GM11168 (cell line): ENCODE measurements at regions not wholly inside any gene's neighbourhood (a gene's known extent, or its start where the extent isn't known, plus 50 kb on each side); places are given as distances from the start of the nearest gene placed in this dataset.
"Not testable (repeated sequence)": the region's sequence is repeated elsewhere in the genome, so short reads cannot be mapped to it uniquely, and the experiment has no call there.

Experiments
- in situ Hi-C: fragments of 300-500 bp; cut with MboI; formaldehyde crosslinking; loops from one replicate; pipeline ENCODE4 v1.12.0; 2022; ENCODE audit warnings: low sequenced_read_pairs; ENCODE audit not compliant: unreplicated experiment

DNA sequence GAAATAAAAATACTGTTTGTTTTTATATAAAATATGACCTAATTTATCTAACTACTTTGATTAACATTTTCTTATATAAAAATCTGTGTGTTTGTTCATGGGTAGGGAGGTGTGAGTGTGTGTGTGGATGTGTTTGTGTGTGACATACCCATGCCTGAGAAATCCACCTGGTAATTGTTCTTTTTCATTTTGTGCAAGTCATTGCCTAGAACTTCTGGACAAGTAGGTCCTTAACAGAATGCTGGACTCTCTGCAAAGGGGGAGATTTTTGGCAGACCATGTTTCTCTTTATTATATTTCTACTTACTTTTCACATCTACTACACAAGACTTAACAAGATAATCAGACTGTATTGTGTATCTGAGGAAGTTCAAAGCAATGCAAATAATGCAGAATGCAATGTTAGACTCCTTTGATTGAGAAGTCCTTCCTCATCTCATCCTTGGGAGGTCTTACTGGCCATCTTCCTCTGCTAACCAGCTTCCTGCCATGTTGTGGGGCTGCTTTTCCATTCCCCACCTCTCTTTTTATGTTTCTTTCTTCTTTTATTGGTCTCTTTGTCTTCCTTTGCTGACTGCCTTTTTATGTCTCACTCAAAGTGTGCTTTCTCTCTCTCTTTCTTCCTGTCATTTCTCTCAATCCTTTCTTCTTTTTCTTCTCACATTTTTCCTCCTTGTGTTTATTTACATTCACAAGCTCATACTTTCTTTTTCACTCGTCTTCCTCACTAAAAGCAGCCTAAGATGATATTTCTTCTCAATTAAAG lies 1017.0 kb upstream of the CNTN5 start:
- in situ Hi-C loops: no loop called here

DNA sequence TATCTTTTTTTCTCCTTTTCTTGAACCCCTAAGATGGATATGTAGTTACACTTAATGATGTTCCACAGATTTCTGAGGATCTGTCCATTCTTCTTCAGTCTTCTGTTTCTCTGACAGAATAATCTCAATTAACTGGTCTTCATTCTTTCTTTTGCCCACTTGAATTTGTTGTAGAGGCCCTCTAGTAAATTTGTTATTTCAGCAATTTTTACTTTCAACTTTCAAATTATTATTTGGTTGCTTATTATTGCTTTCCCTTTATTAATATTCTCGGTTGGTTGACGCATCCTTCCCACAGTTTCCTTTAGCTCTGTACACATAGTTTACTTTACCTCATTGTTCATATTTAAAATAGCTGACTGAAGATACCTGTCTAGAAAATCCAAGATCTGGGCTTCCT lies 1013.7 kb upstream of the CNTN5 start:
- in situ Hi-C loops: no loop called here

DNA sequence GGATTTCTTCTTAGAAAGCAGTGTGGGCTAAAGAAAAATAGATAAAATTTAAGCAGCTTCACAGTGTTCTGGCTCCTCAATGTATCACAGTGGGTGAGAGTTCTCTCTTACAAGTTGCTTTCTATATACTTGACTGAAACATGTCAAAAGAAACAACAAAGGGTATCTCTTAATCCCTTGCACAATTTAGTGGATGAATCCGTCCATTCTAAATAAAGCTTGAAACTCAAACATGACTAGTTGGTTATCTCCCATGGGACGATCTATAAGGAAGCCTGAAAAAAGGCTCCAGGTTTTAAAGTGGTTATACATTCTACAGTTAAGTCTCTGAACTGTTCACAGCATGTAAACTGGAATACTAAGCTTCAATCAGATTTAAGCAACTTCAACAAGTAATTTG lies 993.1 kb upstream of the CNTN5 start:
- in situ Hi-C loops: no loop called here

DNA sequence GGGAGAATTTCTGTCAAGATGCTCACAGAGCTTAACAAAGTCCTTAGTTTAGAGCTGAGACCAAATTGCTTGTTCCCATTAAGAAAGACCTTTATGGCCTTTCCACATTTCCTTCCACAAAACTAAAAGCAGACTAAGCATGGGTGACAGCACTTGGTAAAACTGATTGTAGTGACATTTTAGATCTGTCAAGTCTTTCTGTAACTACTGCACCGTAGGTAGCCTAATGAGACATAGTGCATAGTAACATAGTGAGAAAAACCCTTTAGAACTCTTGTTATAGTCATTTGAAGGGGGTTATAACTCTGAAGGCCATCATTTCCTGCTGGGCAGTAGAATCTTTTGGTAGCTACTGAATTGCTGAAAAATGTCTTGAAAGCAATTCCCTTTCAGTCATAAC lies 990.9 kb upstream of the CNTN5 start:
- in situ Hi-C loops: no loop called here

DNA sequence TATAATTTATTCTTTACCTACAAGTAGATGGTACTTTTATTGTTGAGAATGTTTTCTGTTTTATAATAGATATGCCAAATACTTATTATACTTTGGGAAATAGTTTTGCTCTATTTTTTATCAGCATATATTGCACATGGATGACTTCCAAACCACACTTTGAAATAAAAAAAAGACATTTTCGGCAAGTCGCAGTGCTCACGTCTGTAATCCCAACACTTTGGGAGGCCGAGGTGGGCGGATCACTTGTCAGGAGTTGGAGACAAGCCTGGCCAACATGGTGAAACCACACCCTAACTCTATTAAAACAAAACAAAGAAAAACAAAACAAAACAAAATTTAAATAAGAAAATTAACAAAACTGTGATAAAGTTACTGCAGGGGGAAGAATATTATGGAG lies 983.9 kb upstream of the CNTN5 start:
- in situ Hi-C loops: no loop called here

DNA sequence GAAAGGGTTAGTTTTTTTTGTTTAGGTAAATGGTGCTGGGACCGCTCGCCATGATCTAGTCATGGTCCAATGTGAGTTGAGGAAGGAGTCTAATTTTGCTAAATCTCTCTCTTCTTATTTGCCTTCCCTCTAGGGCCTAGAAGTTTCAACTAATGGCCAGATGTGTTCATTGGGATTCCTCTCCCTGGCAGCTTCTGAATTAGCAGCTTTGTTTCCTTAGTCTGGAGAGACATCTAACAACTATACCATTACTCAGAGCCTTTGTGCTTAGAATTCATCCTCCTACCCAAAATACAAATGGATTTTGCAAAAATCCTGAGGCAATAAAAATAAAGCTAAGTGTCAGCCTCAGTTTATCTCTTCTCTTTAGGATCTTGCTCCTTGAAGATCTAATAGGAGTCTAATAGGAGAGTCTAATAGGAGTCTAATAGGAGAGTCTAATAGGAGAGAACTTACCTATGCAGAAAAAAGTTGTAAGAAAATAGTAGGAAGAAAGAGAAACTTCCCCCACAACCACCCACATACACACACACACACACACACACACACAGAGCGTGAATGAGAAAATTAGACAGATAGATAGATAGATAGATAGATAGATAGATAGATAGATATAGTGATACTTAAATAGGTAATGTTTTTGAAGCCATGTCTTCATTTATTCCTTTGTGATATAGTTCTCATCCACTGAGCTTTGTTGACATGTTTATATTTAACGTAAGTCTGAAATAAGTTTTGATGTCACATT lies 980.5 kb upstream of the CNTN5 start:
- in situ Hi-C loops: no loop called here

DNA sequence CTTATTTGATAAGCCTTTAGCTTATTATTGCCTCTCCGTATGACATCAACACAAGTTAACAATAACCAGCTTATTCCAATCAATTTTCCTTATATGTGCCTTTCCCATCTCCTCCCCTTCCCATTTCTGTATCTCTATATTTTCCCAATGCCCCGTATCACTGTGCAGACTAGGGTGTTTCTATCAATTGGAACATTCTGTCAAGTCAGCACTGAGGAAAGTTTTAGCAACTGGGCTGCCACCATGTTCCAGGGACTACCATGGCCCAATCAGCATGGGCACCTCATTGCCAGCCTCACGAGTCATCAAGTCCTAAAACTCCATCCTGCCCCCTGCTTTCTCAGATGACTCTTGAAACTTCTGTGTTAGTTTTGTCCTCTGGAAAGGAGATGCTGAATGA lies 973.1 kb upstream of the CNTN5 start:
- in situ Hi-C loops: no loop called here

DNA sequence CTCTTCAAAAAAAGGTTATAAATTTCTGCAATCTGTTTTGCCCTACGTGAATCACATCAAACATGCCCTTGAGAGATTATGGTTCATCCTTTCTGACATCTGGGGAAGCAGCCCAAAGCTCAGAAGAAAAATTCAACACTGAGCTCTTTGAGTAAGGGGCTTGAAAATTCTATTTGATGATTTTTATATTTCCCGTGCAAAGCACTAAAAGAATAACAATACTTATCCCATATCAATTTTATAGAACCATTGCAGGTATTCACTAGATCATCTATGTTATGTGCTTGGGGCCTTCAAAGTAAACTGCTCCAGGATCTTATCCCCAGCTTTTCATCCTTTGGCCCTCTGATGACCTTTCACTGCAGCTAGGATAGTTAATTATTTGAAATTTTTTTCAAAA lies 966.9 kb upstream of the CNTN5 start:
- in situ Hi-C loops: no loop called here

DNA sequence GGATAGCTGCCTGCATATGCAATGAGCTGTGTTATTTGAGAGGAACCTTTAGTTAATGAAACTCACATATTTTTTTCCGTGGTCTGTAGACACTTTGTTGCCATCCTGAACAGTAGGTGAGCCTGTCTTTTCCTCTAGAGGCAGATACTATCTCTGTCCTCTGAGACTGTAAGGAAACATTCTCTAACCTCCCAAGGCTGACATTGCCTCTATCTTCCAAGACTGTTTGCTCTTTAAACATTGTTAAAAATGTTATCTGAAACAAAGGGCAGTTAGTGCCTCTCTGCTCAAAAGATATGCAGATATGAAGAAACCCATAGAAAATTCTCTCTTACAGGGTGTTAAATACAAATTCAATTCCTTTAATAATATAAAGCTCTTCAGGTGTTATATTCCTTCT lies 963.8 kb upstream of the CNTN5 start:
- in situ Hi-C loops: no loop called here

DNA sequence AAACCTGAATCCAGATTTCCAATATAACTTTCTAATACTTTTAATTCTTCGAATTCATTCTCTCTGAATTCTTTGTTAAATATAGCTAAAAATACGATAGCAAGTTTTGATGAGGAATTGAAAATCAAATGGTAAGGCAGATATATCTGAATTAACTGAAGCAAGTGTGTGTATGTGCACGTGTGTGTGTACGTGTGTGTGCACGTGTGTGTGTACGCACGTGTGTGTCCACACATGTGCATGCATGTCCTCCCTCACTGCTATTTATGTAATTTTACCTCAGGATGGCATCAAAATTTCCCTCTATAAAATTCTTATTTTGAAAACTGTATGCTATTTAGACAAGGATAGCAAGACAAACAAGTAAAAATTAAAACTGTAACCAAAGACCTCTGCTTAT lies 961.3 kb upstream of the CNTN5 start:
- in situ Hi-C loops: no loop called here

DNA sequence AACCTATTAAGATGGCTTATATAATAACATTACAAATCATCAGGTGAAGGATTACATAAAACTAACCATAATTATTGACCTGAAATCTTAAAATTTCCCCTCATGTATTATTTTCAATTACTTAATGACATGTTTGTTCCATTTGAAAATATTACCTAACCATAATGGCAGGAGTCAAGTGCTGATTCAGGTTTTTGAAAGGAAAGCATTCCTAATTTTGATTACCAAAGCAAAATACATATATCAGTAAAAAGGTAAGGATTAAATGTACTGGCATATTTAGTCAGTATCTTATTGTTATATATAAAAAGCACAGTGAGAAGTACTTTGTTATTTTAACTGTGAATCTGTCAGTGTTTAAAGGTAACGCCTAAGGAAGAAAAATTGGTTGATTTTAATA lies 960.0 kb upstream of the CNTN5 start:
- in situ Hi-C loops: no loop called here

DNA sequence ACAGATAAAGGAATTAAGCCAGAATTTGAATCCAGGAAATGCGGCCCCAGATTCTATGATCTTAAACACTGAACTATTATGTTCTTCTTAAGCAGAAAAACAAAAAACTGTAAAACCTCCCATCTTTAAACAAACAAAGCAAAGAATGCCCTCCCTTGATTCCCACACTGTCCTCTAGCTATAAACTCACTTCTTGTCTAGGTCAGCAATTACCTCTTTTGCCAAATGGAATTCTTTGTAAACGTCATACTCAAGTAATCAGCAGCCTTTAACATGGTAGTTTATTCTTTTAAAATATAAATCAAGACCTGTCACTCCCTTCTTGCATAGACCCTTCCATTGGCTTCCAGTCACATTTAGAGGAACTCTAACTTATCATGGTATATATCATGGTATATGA lies 958.9 kb upstream of the CNTN5 start:
- in situ Hi-C loops: no loop called here

DNA sequence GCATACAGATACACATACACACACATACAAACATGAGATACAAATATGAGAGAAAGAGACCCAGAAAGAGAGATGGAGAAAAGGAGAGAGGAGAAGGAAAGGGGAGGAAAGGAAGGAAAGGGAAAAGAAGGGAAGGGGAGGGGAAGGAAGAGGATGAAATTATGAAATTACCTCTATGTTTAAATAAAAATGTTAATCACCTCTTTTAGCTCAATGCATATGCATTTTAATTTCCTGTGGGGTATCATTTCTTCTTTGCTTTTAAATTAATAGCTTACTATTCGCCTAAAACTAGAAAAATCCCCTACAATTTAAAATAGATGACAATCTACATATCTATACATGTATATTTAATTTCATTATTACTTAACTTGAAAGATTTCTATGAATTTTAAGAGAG lies 958.0 kb upstream of the CNTN5 start:
- in situ Hi-C loops: no loop called here

DNA sequence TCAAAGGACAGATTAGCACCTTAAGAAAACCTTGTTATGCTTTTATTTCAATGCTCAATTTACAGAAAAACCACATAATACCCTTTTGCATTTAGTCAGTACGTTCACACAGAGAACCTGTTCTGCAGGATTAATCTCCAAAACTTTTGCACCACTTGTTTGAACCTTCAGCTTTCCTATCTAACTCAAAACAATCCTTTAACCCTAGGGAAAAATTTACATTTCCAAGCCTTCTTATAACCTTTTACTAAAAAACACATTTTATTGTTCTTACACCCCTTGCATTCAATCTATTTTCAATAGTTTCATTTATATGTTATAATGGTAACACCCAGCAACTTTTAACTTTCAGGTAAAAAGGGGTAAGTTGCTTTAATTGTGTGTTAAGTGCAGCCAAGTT lies 952.5 kb upstream of the CNTN5 start:
- in situ Hi-C loops: no loop called here

DNA sequence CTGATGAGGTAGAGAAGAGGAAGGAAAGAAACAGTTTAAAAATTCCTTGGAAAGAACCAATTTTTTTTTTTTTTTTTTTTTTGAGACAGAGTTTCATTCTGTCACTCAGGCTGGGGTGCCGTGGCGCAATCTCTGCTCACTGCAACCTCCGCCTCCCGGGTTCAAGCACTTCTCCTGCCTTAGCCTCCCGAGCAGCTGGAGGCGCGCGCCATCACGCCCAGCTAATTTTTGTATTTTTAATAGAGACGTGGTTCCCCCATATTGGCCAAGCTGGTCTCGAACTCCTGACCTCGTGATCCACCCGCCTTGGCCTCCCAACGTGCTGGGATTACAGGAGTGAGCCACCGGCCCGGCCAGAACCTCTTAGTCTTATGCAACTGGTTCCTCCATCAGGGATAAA lies 951.6 kb upstream of the CNTN5 start:
- in situ Hi-C loops: not testable (repeated sequence)

DNA sequence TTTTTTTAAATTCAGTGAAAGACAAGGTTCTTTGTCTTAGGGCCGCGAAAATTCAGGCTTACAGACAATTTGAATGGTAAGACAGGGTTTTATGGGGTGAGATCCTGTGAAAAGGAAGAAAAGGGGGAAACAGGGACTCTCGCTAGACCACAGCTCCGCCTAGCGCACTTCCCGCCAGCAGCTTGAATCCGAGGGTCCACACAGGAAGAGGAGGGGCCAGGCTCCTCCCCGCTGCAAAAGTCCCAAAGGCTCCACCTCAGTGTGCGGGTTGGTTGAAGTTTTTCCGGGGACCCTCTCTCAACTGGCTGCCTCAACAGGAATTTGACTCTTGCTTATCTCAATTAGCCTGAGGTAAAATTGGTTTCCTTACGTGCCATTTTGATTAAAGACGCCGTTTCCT lies 950.9 kb upstream of the CNTN5 start:
- in situ Hi-C loops: no loop called here

DNA sequence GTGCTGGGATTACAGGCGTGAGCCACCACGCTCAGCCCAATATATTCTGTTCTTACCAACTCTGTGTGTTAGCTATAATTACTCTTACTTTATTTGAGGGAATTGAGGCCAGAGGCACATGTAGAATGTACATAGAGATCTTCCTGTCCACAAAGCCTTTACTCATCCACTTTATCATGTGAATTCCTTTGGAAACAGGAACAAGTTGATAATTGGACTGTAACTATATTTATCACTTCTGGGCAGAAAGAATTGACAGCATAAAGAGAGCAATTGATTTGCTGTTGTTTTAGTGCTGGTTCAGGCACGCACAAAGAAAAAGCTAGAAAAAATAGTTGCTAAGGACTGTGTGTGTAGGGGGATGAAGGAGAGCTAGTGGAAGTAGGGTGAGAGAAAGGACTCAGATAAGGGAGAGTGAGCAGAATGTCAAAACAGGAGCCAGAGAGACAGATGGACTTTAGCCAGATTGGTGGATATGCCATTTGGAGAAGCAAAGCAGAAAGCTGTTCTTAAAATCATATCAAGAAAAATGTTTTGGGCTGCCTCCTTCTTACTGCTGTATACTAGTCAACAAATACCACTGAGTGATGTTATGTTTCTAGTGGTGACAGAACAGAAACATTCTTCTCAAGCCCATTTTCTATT lies 929.8 kb upstream of the CNTN5 start:
- in situ Hi-C loops: no loop called here

DNA sequence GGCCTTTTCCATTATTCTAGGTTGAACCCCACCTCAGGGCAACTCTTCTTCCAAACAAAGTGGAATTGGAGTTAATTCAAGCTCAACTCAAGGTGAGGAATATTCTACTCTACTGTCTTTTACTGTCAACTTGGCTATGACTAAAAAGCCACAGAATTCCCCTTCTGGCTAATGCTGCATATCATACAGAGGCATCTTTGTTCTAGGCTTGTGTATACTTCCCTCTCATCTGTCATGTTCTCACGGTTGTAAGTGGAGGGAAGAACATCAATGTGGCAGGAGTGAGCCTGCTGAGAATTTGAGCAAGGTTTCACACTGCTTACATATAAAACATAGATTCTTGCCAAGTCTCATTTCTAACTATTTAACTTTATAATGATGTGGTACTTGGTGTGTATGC lies 921.4 kb upstream of the CNTN5 start:
- in situ Hi-C loops: no loop called here

DNA sequence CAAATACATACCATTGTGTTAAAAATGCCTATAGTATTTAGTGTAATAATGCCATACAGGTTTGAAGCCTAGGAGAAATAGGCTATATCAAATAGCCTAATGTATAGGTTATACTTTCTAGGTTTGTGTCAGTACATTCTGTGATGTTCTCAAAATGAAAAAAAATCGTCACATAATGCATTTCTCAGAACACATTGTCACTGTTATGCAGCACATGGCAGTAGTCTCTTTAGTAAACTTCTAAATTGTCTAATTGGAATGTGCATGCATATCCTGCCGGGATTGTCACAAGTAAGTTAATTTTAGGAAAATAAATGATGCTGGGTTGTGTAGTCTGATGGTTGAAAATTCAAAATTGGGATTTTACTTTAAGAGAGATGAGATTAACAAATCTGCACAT lies 920.1 kb upstream of the CNTN5 start:
- in situ Hi-C loops: no loop called here

DNA sequence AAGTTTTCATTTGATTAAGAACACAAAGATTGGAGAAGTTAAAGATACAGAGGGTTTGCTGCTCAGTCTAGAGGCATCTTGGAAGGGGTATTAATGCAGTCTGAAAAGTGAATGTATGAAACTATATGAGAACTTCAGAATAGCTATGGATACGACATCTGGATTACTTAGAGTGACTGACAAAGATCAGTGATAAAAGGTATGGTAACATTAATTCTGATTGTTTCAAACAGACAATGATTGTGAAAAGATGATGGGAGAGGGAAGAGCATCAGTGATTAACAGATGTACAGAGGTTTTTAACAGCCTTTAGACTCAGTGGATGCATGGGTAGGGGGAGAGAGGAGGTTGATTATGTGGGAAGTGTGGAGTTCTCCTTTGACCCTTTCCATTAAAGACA lies 919.4 kb upstream of the CNTN5 start:
- in situ Hi-C loops: no loop called here

DNA sequence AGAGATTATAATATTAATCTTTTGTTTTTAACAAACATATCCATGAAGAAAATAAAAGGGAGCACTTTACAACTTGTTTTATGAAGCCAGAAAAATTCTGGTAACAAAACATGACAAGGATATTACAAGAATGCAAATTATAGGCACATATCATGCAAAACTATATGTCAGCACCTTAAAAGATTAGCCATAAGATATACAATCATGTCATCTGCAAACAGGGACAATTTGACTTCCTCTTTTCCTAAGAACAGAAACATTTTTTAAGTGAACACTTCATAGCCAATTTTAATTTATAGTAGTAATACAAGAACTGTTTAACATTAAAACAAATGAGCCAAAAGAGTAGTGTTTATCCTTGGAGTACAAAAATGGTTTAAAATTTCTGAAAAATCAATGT lies 916.5 kb upstream of the CNTN5 start:
- in situ Hi-C loops: no loop called here

DNA sequence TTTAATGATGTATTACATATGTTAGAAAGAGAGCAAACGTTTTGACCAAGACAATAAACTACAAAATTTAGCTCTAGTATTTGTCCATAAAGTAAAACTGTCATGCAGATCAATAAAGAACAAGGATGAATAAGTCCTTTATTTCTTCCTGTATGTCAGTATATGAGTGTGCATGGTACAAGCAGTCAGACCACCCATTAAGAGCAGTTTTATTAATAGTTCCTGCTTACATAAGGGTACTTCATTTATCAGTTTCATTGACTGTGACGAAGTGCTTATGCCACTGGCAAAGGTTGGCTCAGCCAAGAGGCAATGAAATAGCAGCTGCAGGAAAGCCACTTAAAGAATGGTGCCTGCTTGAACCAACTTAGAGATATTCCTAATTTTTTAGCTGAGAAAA lies 913.0 kb upstream of the CNTN5 start:
- in situ Hi-C loops: no loop called here
